H9 (cell line): ENCODE measurements at regions not wholly inside any gene's neighbourhood (a gene's known extent, or its start where the extent isn't known, plus 50 kb on each side); places are given as distances from the start of the nearest gene placed in this dataset.
A peak's percentile ranks its signal among the peaks of the same experiment; 100 is the strongest.

ENCODE experiments used
- DNase-seq: peaks from one replicate; pipeline ENCODE4 v3.0.0-alpha.2; 2017
- H2AFZ ChIP-seq: one replicate; pipeline ENCODE4 v1.6.1; 2013; ENCODE audit warnings: mild to moderate bottlenecking, low read length, control low read depth, moderate library complexity
- H2AK5ac ChIP-seq: 2 replicates; pipeline ENCODE4 v1.6.1; 2013; ENCODE audit warnings: low read length, control low read depth, mixed read lengths; ENCODE audit not compliant: insufficient read length
- H2BK120ac ChIP-seq: one replicate; pipeline ENCODE4 v1.6.1; 2013; ENCODE audit warnings: low read depth, mild to moderate bottlenecking, low read length, control low read depth, inconsistent platforms; ENCODE audit not compliant: poor library complexity, severe bottlenecking
- H2BK12ac ChIP-seq: 2 replicates; pipeline ENCODE4 v1.6.1; 2013; ENCODE audit warnings: low read length, control low read depth, mixed read lengths, low read depth; ENCODE audit not compliant: insufficient read length
- H2BK15ac ChIP-seq: 2 replicates; pipeline ENCODE4 v1.6.1; 2013; ENCODE audit warnings: low read depth, low read length, control low read depth
- H2BK20ac ChIP-seq: one replicate; pipeline ENCODE4 v1.6.1; 2013; ENCODE audit warnings: low read depth, mild to moderate bottlenecking, low read length, control low read depth, inconsistent platforms; ENCODE audit not compliant: poor library complexity, severe bottlenecking
- H2BK5ac ChIP-seq: 2 replicates; pipeline ENCODE4 v1.6.1; 2013; ENCODE audit warnings: low read length, control low read depth, mixed read lengths; ENCODE audit not compliant: insufficient read length
- H3K14ac ChIP-seq: 2 replicates; pipeline ENCODE4 v1.6.1; 2013; ENCODE audit warnings: low read length, control low read depth; ENCODE audit not compliant: insufficient read depth
- H3K18ac ChIP-seq: 2 replicates; pipeline ENCODE4 v1.6.1; 2013; ENCODE audit warnings: low read depth, mild to moderate bottlenecking, mixed read lengths, low read length, control low read depth; ENCODE audit not compliant: insufficient read length
- H3K23ac ChIP-seq: 2 replicates; pipeline ENCODE4 v1.6.1; 2013; ENCODE audit warnings: low read length, control low read depth, mixed read lengths, low read depth; ENCODE audit not compliant: insufficient read length
- H3K23me2 ChIP-seq: 2 replicates; pipeline ENCODE4 v1.6.1; 2013; ENCODE audit warnings: low read depth, mild to moderate bottlenecking, mixed read lengths, low read length, control low read depth; ENCODE audit not compliant: insufficient read length, poor library complexity, severe bottlenecking
- H3K27ac ChIP-seq: 2 replicates; pipeline ENCODE4 v1.5.1; 2013; ENCODE audit warnings: low read length, control low read depth, mixed read lengths, low read depth; ENCODE audit not compliant: insufficient read length
- H3K27me3 ChIP-seq: 2 replicates; pipeline ENCODE4 v1.6.1; 2013; ENCODE audit warnings: low read length, control low read depth, inconsistent platforms; ENCODE audit not compliant: insufficient read depth
- H3K4ac ChIP-seq: 2 replicates; pipeline ENCODE4 v1.6.1; 2013; ENCODE audit warnings: low read depth, mild to moderate bottlenecking, control low read depth, inconsistent platforms, low read length, moderate library complexity
- H3K4me1 ChIP-seq: 2 replicates; pipeline ENCODE4 v1.6.1; 2013; ENCODE audit warnings: low read length, control low read depth, inconsistent platforms; ENCODE audit not compliant: insufficient read depth
- H3K4me2 ChIP-seq: 2 replicates; pipeline ENCODE4 v1.6.1; 2013; ENCODE audit warnings: low read length, control low read depth, mixed read lengths; ENCODE audit not compliant: insufficient read length, insufficient read depth
- H3K56ac ChIP-seq: 2 replicates; pipeline ENCODE4 v1.6.1; 2013; ENCODE audit warnings: low read depth, mild to moderate bottlenecking, mixed read lengths, low read length, control low read depth; ENCODE audit not compliant: insufficient read length
- H3K79me1 ChIP-seq: 2 replicates; pipeline ENCODE4 v1.6.1; 2013; ENCODE audit warnings: low read depth, mild to moderate bottlenecking, moderate library complexity, low read length, control low read depth, inconsistent platforms; ENCODE audit not compliant: insufficient read depth, poor library complexity, severe bottlenecking
- H3K79me2 ChIP-seq: 2 replicates; pipeline ENCODE4 v1.6.1; 2013; ENCODE audit warnings: low read length, control low read depth, inconsistent platforms; ENCODE audit not compliant: insufficient read depth
- H3K9ac ChIP-seq: 2 replicates; pipeline ENCODE4 v1.6.1; 2013; ENCODE audit warnings: low read length, control low read depth, mixed read lengths; ENCODE audit not compliant: insufficient read length; ENCODE audit errors: extremely low read depth
- H3K9me3 ChIP-seq: one replicate; pipeline ENCODE4 v1.6.1; 2013; ENCODE audit warnings: low read depth, low read length, inconsistent platforms; ENCODE audit not compliant: control insufficient read depth
- H3T11ph ChIP-seq: one replicate; pipeline ENCODE4 v1.6.1; 2013; ENCODE audit warnings: mild to moderate bottlenecking, low read length, control low read depth, inconsistent platforms
- H4K20me1 ChIP-seq: one replicate; pipeline ENCODE4 v1.6.1; 2013; ENCODE audit not compliant: control insufficient read depth, insufficient read length, insufficient read depth
- H4K5ac ChIP-seq: 2 replicates; pipeline ENCODE4 v1.6.1; 2013; ENCODE audit warnings: low read depth, mild to moderate bottlenecking, mixed read lengths, low read length, control low read depth; ENCODE audit not compliant: insufficient read length
- H4K8ac ChIP-seq: replicated peaks from 2 replicates; pipeline ENCODE4 v1.6.1; 2013; ENCODE audit warnings: low read length, control low read depth, mixed read lengths, low read depth; ENCODE audit not compliant: insufficient read length
- H4K91ac ChIP-seq: 2 replicates; pipeline ENCODE4 v1.6.1; 2013; ENCODE audit warnings: low read depth, mild to moderate bottlenecking, moderate library complexity, mixed read lengths, low read length, control low read depth; ENCODE audit not compliant: insufficient read length
- H3K27ac Mint-ChIP-seq, 3 experiments: 2 replicates in 2 of 3; 3 replicates in 1 of 3; pipeline ENCODE4 v1.8.0; 2020 to 2021; ENCODE audit warnings: mixed read lengths in 3 of 3, mild to moderate bottlenecking in 1 of 3, moderate library complexity in 1 of 3
- H3K27me3 Mint-ChIP-seq: 2 replicates; pipeline ENCODE4 v1.8.0; 2021; ENCODE audit warnings: low read depth, mild to moderate bottlenecking, moderate library complexity, mixed read lengths
- H3K36me3 Mint-ChIP-seq, 3 experiments: 2 replicates in 2 of 3; 3 replicates in 1 of 3; pipeline ENCODE4 v1.8.0; 2020 to 2021; ENCODE audit warnings: low read depth in 3 of 3, mixed read lengths in 3 of 3; ENCODE audit not compliant: insufficient read depth in 1 of 3
- H3K4me1 Mint-ChIP-seq, 2 experiments: 2 replicates each; pipeline ENCODE4 v1.8.0; 2020; ENCODE audit warnings: mixed read lengths in 2 of 2
- H3K4me3 Mint-ChIP-seq, 2 experiments: 2 replicates in 1 of 2; 3 replicates in 1 of 2; pipeline ENCODE4 v1.8.0; 2020 to 2021; ENCODE audit warnings: mild to moderate bottlenecking in 2 of 2, mixed read lengths in 2 of 2, moderate library complexity in 1 of 2
- H3K9me3 Mint-ChIP-seq, 2 experiments: 2 replicates in 1 of 2; 3 replicates in 1 of 2; pipeline ENCODE4 v1.8.0; 2020; ENCODE audit warnings: mild to moderate bottlenecking in 2 of 2, mixed read lengths in 2 of 2, moderate library complexity in 1 of 2
- CTCF ChIP-seq: fragments of 200-600 bp; sonication (generic); conservative IDR thresholded peaks from 3 replicates; pipeline ENCODE4 v1.8.0; 2021; ENCODE audit warnings: antibody characterized with exemption, mild to moderate bottlenecking
- WGBS: extraction: QIAGEN DNeasy Blood & Tissue Kit; methylation state at CpG from one replicate; pipeline ENCODE4 v1.1.7; 2013; ENCODE audit warnings: missing lambda C conversion rate, low lambda C conversion rate, mixed read lengths; ENCODE audit not compliant: insufficient read length; ENCODE audit errors: extremely low coverage; 5-methylcytosine and 5-hydroxymethylcytosine counted together

- TF ChIP-seq CTCF = no peak
- H3K27ac Mint-ChIP-seq = peak overlapping the region in 1 of 3 experiments; percentile 10; a peak in 1 of 7 replicates
- 100% methylated on average over 11 of the region's 22 CpGs for WGBS
Measured at GRCh38 chr19:29420482-29421195, 105.2 kb upstream of the VSTM2B start.

More at GRCh38 chr19:29420482-29421195, 105.2 kb upstream of the VSTM2B start:
- Histone ChIP-seq H3K4ac (no peak overlapping the region), H2BK12ac (no peak overlapping the region), H3K56ac (no peak overlapping the region), H3K79me2 (no peaks in the 10 kb centered on the region), H3K27me3 (no peaks in the 10 kb centered on the region), H4K5ac (no peak overlapping the region), H4K91ac (no peak overlapping the region), H3K4me1 (no peaks in the 10 kb centered on the region), H2BK15ac (no peak overlapping the region), H3K14ac (no peak overlapping the region), H2BK120ac (no peak overlapping the region), H4K20me1 (no peaks in the 10 kb centered on the region), H3K79me1 (no peaks in the 10 kb centered on the region), H4K8ac (no peak overlapping the region), H2BK5ac (no peak overlapping the region), H2BK20ac (no peak overlapping the region), H3T11ph (no peak overlapping the region), H3K18ac (no peak overlapping the region), H3K27ac (no peak overlapping the region), H2AK5ac (no peak overlapping the region), H3K9me3 (no peaks in the 10 kb centered on the region), H3K23me2 (no peaks in the 10 kb centered on the region), H3K9ac (no peak overlapping the region), H3K23ac (no peak overlapping the region), H2AFZ (no peak overlapping the region), H3K4me2 (no peak overlapping the region)
- no peak for DNase-seq
- no peak overlapping the region for H3K4me3 Mint-ChIP-seq
- peaks cover 0 to 9% of the 10 kb centered on the region in 2 experiments; a peak in 2 of 4 replicates for H3K4me1 Mint-ChIP-seq
- H3K36me3 Mint-ChIP-seq = no peaks in the 10 kb centered on the region; a peak in 1 of 7 replicates
- peaks cover 11 to 12% of the 10 kb centered on the region in 2 experiments for H3K9me3 Mint-ChIP-seq
- peaks cover 10% of the 10 kb centered on the region for H3K27me3 Mint-ChIP-seq
